Endothelial cell of umbilical vein (primary cell): ENCODE measurements at regions not wholly inside any gene's neighbourhood (a gene's known extent, or its start where the extent isn't known, plus 50 kb on each side); places are given as distances from the start of the nearest gene placed in this dataset.

ENCODE experiments used
- BruUV-seq: library from RNA; stranded (reverse); fragments of 400-500 nt; replicated peaks from 2 replicates; lab custom pipeline; 2021; lab: Mats Ljungman, UMichigan
- CTCF ChIA-PET: fragments of 300-600, 350-600 bp; sonication (Branson Sonifier 250); formaldehyde crosslinking; loops from one replicate; lab custom pipeline; 2021; ENCODE audit warnings: antibody characterized with exemption, inconsistent platforms; lab: Charles Lee
- POLR2A ChIA-PET: fragments of 300-600, 350-600 bp; sonication (Branson Sonifier 250); formaldehyde crosslinking; loops from one replicate; lab custom pipeline; 2021; ENCODE audit warnings: antibody characterized with exemption, inconsistent platforms; lab: Charles Lee
- DNase-seq: peaks from one replicate; pipeline ENCODE4 v3.0.0-alpha.2; 2011; ENCODE audit warnings: low read depth, low spot score
- FAIRE-seq: peaks from 2 replicates; lab custom pipeline; 2011; peaks lifted over from hg19 to GRCh38; lab: Jason Lieb, UNC
- H2AFZ ChIP-seq: 2 replicates; pipeline ENCODE4 v1.6.0; 2012; ENCODE audit warnings: low read depth, low read length, control low read depth, inconsistent platforms
- H3K27ac ChIP-seq: 2 replicates; pipeline ENCODE4 v1.5.1; 2011; ENCODE audit warnings: low read depth, mild to moderate bottlenecking, control low read depth, low read length, moderate library complexity; ENCODE audit not compliant: insufficient read depth
- H3K27me3 ChIP-seq, 2 experiments: 2 replicates each; pipeline versions ENCODE4 v1.6.0 to v1.6.1; 2011; ENCODE audit warnings: low read length in 2 of 2, mixed read lengths in 1 of 2; ENCODE audit not compliant: control insufficient read depth in 2 of 2, insufficient read depth in 2 of 2
- H3K36me3 ChIP-seq, 2 experiments: 2 replicates in 1 of 2; 3 replicates in 1 of 2; pipeline ENCODE4 v1.5.1; 2011; ENCODE audit warnings: low read length in 2 of 2, mild to moderate bottlenecking in 1 of 2, moderate library complexity in 1 of 2; ENCODE audit not compliant: control insufficient read depth in 2 of 2, insufficient read depth in 2 of 2; ENCODE audit errors: extremely low read depth in 1 of 2
- H3K4me1 ChIP-seq: 3 replicates; pipeline ENCODE4 v1.5.1; 2011; ENCODE audit warnings: mild to moderate bottlenecking, low read length; ENCODE audit not compliant: control insufficient read depth, insufficient read depth; ENCODE audit errors: extremely low read depth
- H3K4me2 ChIP-seq: 2 replicates; pipeline ENCODE4 v1.6.1; 2011; ENCODE audit warnings: low read length, control low read depth, mixed read lengths; ENCODE audit not compliant: insufficient read depth
- H3K4me3 ChIP-seq, 3 experiments: fragments of 200-600 bp in 1 of 3; sonication (generic), shearing (Covaris generic) in 1 of 3; replicated peaks in 1 of 3; 2 replicates each; pipeline ENCODE4 v1.5.1; 2011 to 2016; ENCODE audit warnings: control low read depth in 3 of 3, low read length in 3 of 3, mild to moderate bottlenecking in 2 of 3, inconsistent platforms in 1 of 3, low read depth in 1 of 3, moderate library complexity in 1 of 3; ENCODE audit not compliant: insufficient read depth in 1 of 3
- H3K79me2 ChIP-seq: 2 replicates; pipeline ENCODE4 v1.6.0; 2012; ENCODE audit warnings: low read length, inconsistent platforms; ENCODE audit not compliant: control insufficient read depth, insufficient read depth
- H3K9ac ChIP-seq: replicated peaks from 2 replicates; pipeline ENCODE3; 2011; ENCODE audit warnings: low read length, control low read depth; ENCODE audit not compliant: insufficient read depth; ENCODE audit errors: extremely low read depth
- H3K9me1 ChIP-seq: replicated peaks from 3 replicates; pipeline ENCODE4 v1.6.0; 2011; ENCODE audit warnings: mild to moderate bottlenecking, low read length; ENCODE audit not compliant: control insufficient read depth, insufficient read depth; ENCODE audit errors: extremely low read depth
- H3K9me3 ChIP-seq: replicated peaks from 2 replicates; pipeline ENCODE4 v1.5.1; 2012; ENCODE audit warnings: low read length, inconsistent platforms; ENCODE audit not compliant: control insufficient read depth, insufficient read depth
- H4K20me1 ChIP-seq: replicated peaks from 2 replicates; pipeline ENCODE3; 2011; ENCODE audit warnings: mild to moderate bottlenecking, low read length; ENCODE audit not compliant: control insufficient read depth, insufficient read depth; ENCODE audit errors: extremely low read depth
- EZH2 ChIP-seq: IDR thresholded peaks from 2 replicates; pipeline ENCODE4 v1.6.1; 2012; ENCODE audit warnings: borderline replicate concordance, low read depth, mild to moderate bottlenecking, moderate library complexity, low read length, inconsistent platforms; ENCODE audit not compliant: severe bottlenecking
- FOS ChIP-seq: IDR thresholded peaks from 2 replicates; pipeline ENCODE4 v1.6.1; 2011; ENCODE audit warnings: mild to moderate bottlenecking, low read length, moderate library complexity, borderline replicate concordance; ENCODE audit not compliant: insufficient read depth
- GATA2 ChIP-seq: IDR thresholded peaks from 2 replicates; pipeline ENCODE4 v1.7.0; 2011; ENCODE audit warnings: low read depth, mild to moderate bottlenecking, moderate library complexity, mixed read lengths, low read length; ENCODE audit not compliant: insufficient read length, insufficient read depth
- JUN ChIP-seq: IDR thresholded peaks from 2 replicates; pipeline ENCODE4 v1.6.1; 2011; ENCODE audit warnings: borderline replicate concordance, low read depth; ENCODE audit not compliant: insufficient read length, insufficient read depth
- MYC ChIP-seq: IDR thresholded peaks from one replicate; pipeline ENCODE4 v1.6.1; 2011; ENCODE audit warnings: mild to moderate bottlenecking, low read depth, low read length
- POLR2A ChIP-seq: IDR thresholded peaks from 2 replicates; pipeline ENCODE4 v1.6.1; 2012; ENCODE audit warnings: low read depth, mild to moderate bottlenecking, control low read depth, low read length
- POLR2AphosphoS5 ChIP-seq: IDR thresholded peaks from 2 replicates; pipeline ENCODE4 v1.6.1; 2012; ENCODE audit warnings: low read depth, mild to moderate bottlenecking, control low read depth, low read length, moderate library complexity; ENCODE audit not compliant: insufficient read depth
- dilution Hi-C: fragments of 300-500 bp; cut with MboI; formaldehyde crosslinking; loops from one replicate; pipeline ENCODE4 v1.15.0; 2019; ENCODE audit warnings: low sequenced_read_pairs; ENCODE audit not compliant: extremely low pct_ligation_motif_present
- intact Hi-C: fragments of 100-400 bp; cut with micrococcal nuclease; formaldehyde crosslinking; loops from one replicate; pipeline ENCODE4 v1.10.0; 2022
- TF ChIP-seq, protein P1 (sequence below), 2 donors: IDR thresholded peaks; 1 replicate in 1 of 2; 2 replicates in 1 of 2; pipeline ENCODE4 v1.5.1; 2011; ENCODE audit warnings: low read length in 2 of 2, mild to moderate bottlenecking in 2 of 2, moderate library complexity in 2 of 2, control low read depth in 1 of 2, inconsistent platforms in 1 of 2, low read depth in 1 of 2; ENCODE audit not compliant: insufficient read depth in 1 of 2; ENCODE audit errors: extremely low read depth in 1 of 2
- TF ChIP-seq, protein P2 (sequence below): IDR thresholded peaks from 2 replicates; pipeline ENCODE4 v1.6.1; 2011; ENCODE audit not compliant: insufficient read depth, insufficient read length

DNA sequence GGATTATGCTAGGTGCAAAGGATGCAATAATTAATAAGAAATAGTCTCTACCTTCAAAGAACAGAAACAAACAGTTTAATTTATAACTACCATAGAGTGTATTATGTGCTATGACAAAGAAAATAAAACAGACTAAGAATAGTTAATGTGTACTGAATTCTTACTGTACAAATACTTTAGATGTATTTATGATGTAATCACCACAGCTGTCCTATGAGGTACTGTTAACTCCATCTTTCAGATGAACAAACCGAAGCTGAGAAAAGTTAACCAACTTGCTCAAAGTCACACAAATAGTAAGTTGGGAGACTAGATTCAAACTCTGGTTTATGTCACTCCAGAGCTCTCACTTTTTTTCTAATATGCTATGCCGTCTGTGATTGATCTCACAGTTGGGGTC, 77.0 kb upstream of the FGGY start:
- CTCF ChIA-PET, result interaction anchor here (1.2 to 1.3 kb wide), 2 partner anchors 10 to 479 kb away, joined by 3 to 5 read pairs; no protein-coding TSS in a partner anchor
- BruUV-seq, result no TSS peak
- Histone ChIP-seq H2AFZ (no peak overlapping the region), H3K9ac (no peak overlapping the region), H3K9me3 (no peaks in the 10 kb centered on the region), H3K4me3 (no peak overlapping the region), H3K4me1 (no peaks in the 10 kb centered on the region), H3K36me3 (no peaks in the 10 kb centered on the region), H3K79me2 (no peaks in the 10 kb centered on the region), H3K27ac (no peak overlapping the region), H3K9me1 (no peaks in the 10 kb centered on the region), H3K4me2 (no peak overlapping the region), H3K27me3 (no peaks in the 10 kb centered on the region), H4K20me1 (no peaks in the 10 kb centered on the region)
- dilution Hi-C loops, result no loop called here
- POLR2A ChIA-PET, result no interaction called here
- DNase-seq (no peak), FAIRE-seq (no peak)
- intact Hi-C loops, result no loop called here
- TF ChIP-seq, protein P1, sequence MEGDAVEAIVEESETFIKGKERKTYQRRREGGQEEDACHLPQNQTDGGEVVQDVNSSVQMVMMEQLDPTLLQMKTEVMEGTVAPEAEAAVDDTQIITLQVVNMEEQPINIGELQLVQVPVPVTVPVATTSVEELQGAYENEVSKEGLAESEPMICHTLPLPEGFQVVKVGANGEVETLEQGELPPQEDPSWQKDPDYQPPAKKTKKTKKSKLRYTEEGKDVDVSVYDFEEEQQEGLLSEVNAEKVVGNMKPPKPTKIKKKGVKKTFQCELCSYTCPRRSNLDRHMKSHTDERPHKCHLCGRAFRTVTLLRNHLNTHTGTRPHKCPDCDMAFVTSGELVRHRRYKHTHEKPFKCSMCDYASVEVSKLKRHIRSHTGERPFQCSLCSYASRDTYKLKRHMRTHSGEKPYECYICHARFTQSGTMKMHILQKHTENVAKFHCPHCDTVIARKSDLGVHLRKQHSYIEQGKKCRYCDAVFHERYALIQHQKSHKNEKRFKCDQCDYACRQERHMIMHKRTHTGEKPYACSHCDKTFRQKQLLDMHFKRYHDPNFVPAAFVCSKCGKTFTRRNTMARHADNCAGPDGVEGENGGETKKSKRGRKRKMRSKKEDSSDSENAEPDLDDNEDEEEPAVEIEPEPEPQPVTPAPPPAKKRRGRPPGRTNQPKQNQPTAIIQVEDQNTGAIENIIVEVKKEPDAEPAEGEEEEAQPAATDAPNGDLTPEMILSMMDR (IDR thresholded peaks at IDR 0.05; ENCODE audit: extremely low read depth in 1 of 2, insufficient read depth in 1 of 2, low read depth in 1 of 2, low read length in 2 of 2), result no peak
- TF ChIP-seq, protein P2, sequence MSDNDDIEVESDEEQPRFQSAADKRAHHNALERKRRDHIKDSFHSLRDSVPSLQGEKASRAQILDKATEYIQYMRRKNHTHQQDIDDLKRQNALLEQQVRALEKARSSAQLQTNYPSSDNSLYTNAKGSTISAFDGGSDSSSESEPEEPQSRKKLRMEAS, result no peak
- TF ChIP-seq GATA2 (no peak), JUN (no peak), FOS (no peak), MYC (no peak), POLR2A (no peak), POLR2AphosphoS5 (no peak), EZH2 (no peak)
